Lower lobe of right lung (tissue), 2 donors: ENCODE measurements at regions not wholly inside any gene's neighbourhood (a gene's known extent, or its start where the extent isn't known, plus 50 kb on each side); places are given as distances from the start of the nearest gene placed in this dataset.
"Not testable (repeated sequence)": the region's sequence is repeated elsewhere in the genome, so short reads cannot be mapped to it uniquely, and the experiment has no call there.

Experiments used
- ATAC-seq, 2 donors: fragments of 200-7000 bp; cut with Tn5 transposase; one replicate each; pipeline ENCODE4 v1.9.1; 2020 to 2022; ENCODE audit warnings: mild to moderate bottlenecking in 2 of 2, moderate library complexity in 2 of 2
- DNase-seq: peaks from one replicate; pipeline ENCODE4 v3.0.0-alpha.2; 2020
- H3K27ac ChIP-seq: fragments of 200-600 bp; one replicate; pipeline ENCODE4 v1.8.0; 2022
- H3K27me3 ChIP-seq: fragments of 200-600 bp; one replicate; pipeline ENCODE4 v1.8.0; 2022; ENCODE audit warnings: low read depth
- H3K36me3 ChIP-seq: fragments of 200-600 bp; one replicate; pipeline ENCODE4 v1.8.0; 2022; ENCODE audit warnings: mild to moderate bottlenecking
- H3K4me1 ChIP-seq: fragments of 200-600 bp; one replicate; pipeline ENCODE4 v1.8.0; 2022
- H3K4me3 ChIP-seq: fragments of 200-600 bp; one replicate; pipeline ENCODE4 v1.8.0; 2022; ENCODE audit warnings: mild to moderate bottlenecking
- H3K9me3 ChIP-seq: fragments of 200-600 bp; one replicate; pipeline ENCODE4 v1.8.0; 2022
- intact Hi-C: fragments of 100-400 bp; cut with DNase I; formaldehyde crosslinking; loops from one replicate; pipeline ENCODE4 v1.11.0; 2022
- TF ChIP-seq, protein P1 (sequence below): fragments of 200-600 bp; IDR thresholded peaks from one replicate; pipeline ENCODE4 v1.8.0; 2022; ENCODE audit warnings: antibody characterized with exemption, mild to moderate bottlenecking
- donor health status: DM: no; HTN: yes; CAD: no; lungs with severe emphysema.

DNA sequence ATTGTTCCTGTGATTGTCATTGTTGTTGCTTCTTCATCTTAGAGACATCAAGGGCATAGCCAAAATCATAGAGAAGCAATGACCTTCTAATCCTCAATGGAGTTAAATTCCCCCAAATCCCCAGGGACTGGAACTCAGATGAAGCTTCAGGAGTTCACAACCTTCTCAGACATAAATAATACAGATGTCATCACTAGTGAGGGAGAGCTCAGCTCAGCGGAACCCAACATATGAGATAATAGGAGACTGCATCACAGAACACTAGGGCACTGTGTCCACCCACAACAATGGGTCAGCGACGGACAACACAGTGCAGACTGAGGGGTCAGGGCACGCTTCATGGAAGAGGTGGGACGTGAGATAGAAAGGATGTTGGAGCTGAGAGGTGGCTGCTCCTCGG is 1290.4 kb upstream of the TMEM132C start:
- H3K4me1 ChIP-seq: no peaks in the 10 kb centered on the region
- DNase-seq (no peak), ATAC-seq (no peak)
- no peaks in the 10 kb centered on the region for H3K36me3 ChIP-seq
- intact Hi-C loops: no loop called here
- no peaks in the 10 kb centered on the region for H3K27me3 ChIP-seq
- no peak overlapping the region for H3K27ac ChIP-seq
- no peaks in the 10 kb centered on the region for H3K9me3 ChIP-seq
- H3K4me3 ChIP-seq: no peak overlapping the region
- TF ChIP-seq, protein P1, sequence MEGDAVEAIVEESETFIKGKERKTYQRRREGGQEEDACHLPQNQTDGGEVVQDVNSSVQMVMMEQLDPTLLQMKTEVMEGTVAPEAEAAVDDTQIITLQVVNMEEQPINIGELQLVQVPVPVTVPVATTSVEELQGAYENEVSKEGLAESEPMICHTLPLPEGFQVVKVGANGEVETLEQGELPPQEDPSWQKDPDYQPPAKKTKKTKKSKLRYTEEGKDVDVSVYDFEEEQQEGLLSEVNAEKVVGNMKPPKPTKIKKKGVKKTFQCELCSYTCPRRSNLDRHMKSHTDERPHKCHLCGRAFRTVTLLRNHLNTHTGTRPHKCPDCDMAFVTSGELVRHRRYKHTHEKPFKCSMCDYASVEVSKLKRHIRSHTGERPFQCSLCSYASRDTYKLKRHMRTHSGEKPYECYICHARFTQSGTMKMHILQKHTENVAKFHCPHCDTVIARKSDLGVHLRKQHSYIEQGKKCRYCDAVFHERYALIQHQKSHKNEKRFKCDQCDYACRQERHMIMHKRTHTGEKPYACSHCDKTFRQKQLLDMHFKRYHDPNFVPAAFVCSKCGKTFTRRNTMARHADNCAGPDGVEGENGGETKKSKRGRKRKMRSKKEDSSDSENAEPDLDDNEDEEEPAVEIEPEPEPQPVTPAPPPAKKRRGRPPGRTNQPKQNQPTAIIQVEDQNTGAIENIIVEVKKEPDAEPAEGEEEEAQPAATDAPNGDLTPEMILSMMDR: no peak

DNA sequence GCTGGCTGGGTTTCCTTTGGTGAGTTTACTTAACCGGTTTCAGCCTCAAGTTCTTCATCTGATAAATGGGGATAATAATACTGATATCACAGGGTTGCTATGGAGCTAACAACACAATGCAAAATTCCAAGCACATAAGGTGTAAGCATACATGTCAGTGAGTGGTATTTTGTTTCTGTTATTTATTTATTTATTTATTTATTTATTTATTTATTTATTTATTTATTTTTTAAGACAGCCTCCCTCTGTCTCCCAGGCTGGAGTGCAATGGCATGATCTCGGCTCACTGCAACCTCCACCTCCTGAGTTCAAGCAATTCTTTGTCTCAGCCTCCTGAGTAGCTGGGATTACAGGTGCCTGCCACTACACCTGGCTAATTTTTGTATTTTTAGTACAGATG is 1287.4 kb upstream of the TMEM132C start:
- ATAC-seq: not testable (repeated sequence)

GRCh38 chr12:126982707-126983106 is 1284.3 kb upstream of the TMEM132C start:
- no peak overlapping the region for H3K27ac ChIP-seq
- intact Hi-C loops: no loop called here
- TF ChIP-seq, protein P1: no peak
- H3K4me1 ChIP-seq: no peaks in the 10 kb centered on the region
- no peaks in the 10 kb centered on the region for H3K36me3 ChIP-seq
- H3K4me3 ChIP-seq: no peak overlapping the region
- no peaks in the 10 kb centered on the region for H3K9me3 ChIP-seq
- ATAC-seq: no peak
- no peaks in the 10 kb centered on the region for H3K27me3 ChIP-seq
- no peak for DNase-seq

More for the DNA sequence above, 1287.4 kb upstream of the TMEM132C start:
- DNase-seq, H3K4me3 ChIP-seq, H3K36me3 ChIP-seq, H3K27me3 ChIP-seq, H3K27ac ChIP-seq, intact Hi-C loops, H3K9me3 ChIP-seq, H3K4me1 ChIP-seq: not testable (repeated sequence)

GRCh38 chr12:126983735-126984134 is 1283.2 kb upstream of the TMEM132C start:
- intact Hi-C loops: not testable (repeated sequence)

DNA sequence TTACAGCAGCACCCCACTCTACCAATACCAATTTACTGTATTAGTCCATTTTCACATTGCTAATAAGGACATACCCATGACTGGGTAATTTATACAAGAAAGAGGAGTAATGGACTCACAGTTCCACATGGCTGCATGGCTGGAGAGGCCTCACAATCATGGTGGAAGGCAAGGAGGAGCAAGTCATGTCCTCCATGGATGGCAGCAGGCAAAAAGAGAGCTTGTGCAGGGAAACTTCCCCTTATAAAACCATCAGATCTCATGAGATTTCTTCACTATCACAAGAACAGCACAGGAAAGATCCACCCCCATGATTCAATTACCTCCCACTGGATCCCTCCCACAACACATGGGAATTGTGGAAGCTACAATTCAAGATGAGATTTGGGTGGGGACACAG is 1281.3 kb upstream of the TMEM132C start:
- DNase-seq, H3K4me3 ChIP-seq, H3K4me1 ChIP-seq, H3K27me3 ChIP-seq, H3K36me3 ChIP-seq, ATAC-seq, intact Hi-C loops, H3K9me3 ChIP-seq, H3K27ac ChIP-seq: not testable (repeated sequence)

More at GRCh38 chr12:126983735-126984134, 1283.2 kb upstream of the TMEM132C start:
- not testable (repeated sequence) for H3K4me1 ChIP-seq, DNase-seq, H3K27me3 ChIP-seq, H3K27ac ChIP-seq, ATAC-seq, H3K9me3 ChIP-seq, H3K4me3 ChIP-seq, H3K36me3 ChIP-seq

- ATAC-seq (no peak), DNase-seq (no peak)
- Histone ChIP-seq H3K4me1 (no peaks in the 10 kb centered on the region), H3K27me3 (no peaks in the 10 kb centered on the region), H3K9me3 (no peaks in the 10 kb centered on the region), H3K4me3 (no peak overlapping the region), H3K36me3 (no peaks in the 10 kb centered on the region), H3K27ac (no peak overlapping the region)
- intact Hi-C loops: no loop called here
- TF ChIP-seq, protein P1: no peak
Observed at GRCh38 chr12:126989532-126989931, 1277.4 kb upstream of the TMEM132C start.

DNA sequence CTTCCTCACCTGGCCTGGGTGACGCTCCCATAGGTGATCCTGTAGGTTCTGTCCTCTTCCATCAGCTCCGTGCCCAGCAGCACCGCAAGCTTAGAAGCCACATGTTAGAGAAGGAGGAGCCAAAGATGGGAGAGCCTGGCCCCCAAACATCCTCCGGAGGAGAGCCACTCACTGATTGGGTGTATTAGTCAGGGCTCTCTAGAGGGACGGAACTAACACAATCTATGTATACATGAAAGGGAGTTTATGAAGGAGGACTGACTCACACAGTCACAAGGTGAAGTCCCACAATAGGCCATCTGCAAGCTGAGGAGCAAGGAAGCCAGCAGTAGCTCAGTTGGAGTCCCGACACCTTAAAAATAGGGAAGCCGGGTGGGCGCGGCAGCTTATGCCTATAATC is 1273.1 kb upstream of the TMEM132C start:
- H3K36me3 ChIP-seq: no peaks in the 10 kb centered on the region
- TF ChIP-seq, protein P1: no peak

More for the DNA sequence above, 1273.1 kb upstream of the TMEM132C start:
- Histone ChIP-seq H3K4me1 (no peaks in the 10 kb centered on the region), H3K27ac (no peak overlapping the region), H3K9me3 (no peaks in the 10 kb centered on the region), H3K27me3 (no peaks in the 10 kb centered on the region), H3K4me3 (no peak overlapping the region)
- intact Hi-C loops: no loop called here
- DNase-seq (no peak), ATAC-seq (no peak)
